Left cardiac atrium (tissue), 4 donors: ENCODE measurements at regions not wholly inside any gene's neighbourhood (a gene's known extent, or its start where the extent isn't known, plus 50 kb on each side); places are given as distances from the start of the nearest gene placed in this dataset.

Source experiments
- ATAC-seq, 2 donors: fragments of 200-7000 bp; cut with Tn5 transposase; one replicate each; pipeline ENCODE4 v1.9.1; 2020; ENCODE audit warnings: mild to moderate bottlenecking in 2 of 2, moderate library complexity in 2 of 2
- DNase-seq: peaks from one replicate; pipeline ENCODE4 v3.0.0-alpha.2; 2020
- intact Hi-C, 2 donors: fragments of 100-400 bp; cut with DNase I; formaldehyde crosslinking; loops; one replicate each; pipeline versions ENCODE4 v1.14.1 to v1.15.1; 2022 to 2023
- donor health status: DM: no; HTN: yes; CAD: no.
- donor health status: DM: no; HTN: yes; CAD: no; lungs with severe emphysema.
- donor health status: DM: yes; HTN: yes; CAD: no.
- donor health status: Dilated cardiomyopathy.

DNA sequence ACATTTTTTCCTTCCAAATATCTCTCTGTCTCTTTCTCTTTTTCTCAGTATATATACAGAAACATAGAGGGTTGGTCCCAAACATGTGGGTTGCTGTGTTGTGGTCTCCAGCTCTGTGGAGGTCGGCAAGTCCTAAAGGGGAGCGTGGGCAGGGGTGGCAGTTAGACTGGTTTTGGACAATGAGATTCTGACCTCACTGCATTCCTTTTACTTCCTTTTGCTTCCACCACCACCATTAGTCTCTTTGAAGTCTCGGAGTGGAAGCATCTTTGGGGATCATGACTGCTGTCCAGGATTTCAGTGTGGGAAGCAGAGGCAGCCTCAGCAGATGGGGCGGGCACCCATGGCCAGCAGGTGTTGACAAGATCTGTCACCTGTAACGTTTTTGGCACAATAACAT is 1091.8 kb downstream of the RAPGEF2 start:
- ATAC-seq = no peak
- intact Hi-C loops = no loop called here
- no peak for DNase-seq

DNA sequence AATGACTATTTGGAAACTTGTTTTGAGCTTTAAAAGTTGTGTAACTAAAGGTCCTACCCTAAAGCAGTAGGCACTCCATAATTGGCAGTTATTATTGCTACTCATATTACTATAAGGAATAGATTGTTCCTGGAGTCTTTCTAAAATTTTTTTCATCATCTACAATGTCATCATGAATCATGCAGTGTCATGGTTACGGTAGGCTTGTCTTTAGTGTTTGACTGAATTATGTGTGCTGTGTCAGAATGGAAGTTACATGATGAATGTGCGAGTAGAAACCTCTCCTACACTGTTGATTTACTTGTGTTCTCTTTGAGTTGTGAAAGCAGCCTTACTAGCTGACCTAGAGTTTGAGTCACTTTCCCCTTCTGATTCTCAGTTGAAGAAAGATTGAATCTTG is 1099.9 kb downstream of the RAPGEF2 start:
- ATAC-seq = no peak
- intact Hi-C loops = no loop called here
- DNase-seq = no peak

DNA sequence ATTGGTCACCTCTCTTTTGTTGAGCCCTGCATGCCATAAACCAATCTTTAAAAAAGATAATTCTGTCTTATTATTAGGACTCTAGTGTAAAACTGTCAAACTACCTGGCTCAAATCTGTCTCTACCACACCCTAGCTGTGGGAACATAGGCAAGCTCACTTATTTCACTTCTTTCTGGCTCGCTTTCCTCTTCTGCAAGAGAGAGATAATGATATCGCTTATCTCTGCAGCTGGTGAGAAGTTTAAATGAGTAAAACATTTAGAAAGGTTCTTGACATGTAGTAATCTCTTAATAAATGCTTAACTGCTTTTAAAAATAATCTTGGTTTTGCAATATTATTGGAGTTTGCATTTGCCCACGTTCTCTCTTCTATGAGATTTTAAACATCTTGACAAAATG is 1109.2 kb downstream of the RAPGEF2 start:
- intact Hi-C loops = no loop called here
- DNase-seq (no peak), ATAC-seq (peak in 1 of 2 donors; percentile 79)

DNA sequence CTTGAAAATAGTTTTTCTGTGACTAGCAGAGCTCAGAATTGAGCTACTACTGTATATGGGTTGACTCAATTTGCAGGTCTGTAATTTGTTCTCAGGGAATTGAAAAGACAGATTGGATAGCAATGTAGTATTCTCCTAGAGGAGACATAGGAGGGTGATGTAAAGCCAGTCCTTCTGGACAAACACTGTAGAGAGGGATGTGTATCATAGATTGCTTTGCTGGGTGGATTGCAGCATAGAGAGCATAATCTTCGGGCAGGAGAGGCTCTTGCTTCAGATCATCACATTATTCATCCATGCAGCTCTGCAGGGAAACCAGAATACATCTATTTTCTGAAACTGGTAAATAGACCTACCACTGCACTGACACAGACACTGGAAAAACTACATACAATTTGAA is 1110.5 kb downstream of the RAPGEF2 start:
- DNase-seq = no peak
- intact Hi-C loops = no loop called here
- peak in 1 of 2 donors; percentile 50 for ATAC-seq

DNA sequence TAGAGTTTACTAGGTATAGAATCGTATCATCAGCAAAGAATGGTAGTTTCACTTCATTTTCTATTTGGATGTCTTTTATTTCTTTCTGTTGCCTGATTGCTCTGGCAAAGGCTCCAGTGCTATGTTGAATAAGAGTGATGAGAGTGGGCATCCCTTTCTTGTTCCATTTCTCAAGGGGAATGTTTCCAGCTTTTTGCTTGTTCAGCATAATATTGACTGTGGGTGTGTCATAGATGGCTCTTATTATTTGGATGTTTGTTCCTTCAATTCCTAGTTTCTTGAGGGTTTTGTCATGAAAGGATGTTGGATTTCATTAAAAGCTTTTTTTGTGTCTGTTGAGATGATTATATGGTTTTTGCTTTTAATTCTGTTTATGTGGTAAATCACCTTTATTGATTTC is 1114.5 kb downstream of the RAPGEF2 start:
- DNase-seq = no peak
- intact Hi-C loops = no loop called here
- ATAC-seq = no peak

DNA sequence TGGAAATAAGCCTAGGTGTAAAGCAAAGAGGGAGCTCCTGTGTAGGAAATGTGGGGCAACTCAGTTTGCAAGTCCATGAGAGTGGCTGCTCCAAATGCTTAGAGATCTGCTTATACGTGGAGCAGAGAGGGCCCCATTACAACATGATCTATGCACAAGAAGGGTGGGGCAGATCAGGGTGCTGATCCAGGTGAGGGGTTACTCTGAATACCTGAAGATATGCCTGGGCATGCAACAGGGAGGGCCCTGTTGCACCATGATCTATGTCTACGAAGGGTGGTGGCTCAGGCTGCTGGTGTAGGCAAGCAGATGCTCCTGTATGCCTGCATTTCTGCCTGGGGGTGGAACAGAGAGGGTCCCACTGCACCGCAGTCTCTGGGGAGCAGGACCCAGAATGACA is 1121.2 kb downstream of the RAPGEF2 start:
- DNase-seq (no peak), ATAC-seq (no peak)
- intact Hi-C loops = no loop called here

DNA sequence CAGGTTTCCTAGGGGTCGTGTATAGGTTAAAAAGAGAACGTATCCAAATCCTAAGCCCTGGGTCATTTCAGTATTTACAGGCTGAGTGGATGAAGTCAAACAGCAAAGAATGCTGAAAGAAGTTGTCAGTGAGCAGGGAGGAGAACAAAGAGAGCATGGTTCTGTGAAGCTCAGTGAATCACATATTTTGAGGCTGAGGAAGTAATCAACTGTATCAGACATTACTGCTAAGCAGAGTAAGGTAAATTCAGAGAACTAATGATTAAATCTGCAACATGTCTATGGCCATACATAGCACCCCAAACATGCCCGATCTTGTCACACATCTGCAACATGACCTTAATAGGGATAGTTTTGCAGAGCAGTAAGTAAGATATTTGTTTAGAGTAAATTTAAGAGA is 1130.3 kb downstream of the RAPGEF2 start:
- ATAC-seq = no peak
- intact Hi-C loops = no loop called here

DNA sequence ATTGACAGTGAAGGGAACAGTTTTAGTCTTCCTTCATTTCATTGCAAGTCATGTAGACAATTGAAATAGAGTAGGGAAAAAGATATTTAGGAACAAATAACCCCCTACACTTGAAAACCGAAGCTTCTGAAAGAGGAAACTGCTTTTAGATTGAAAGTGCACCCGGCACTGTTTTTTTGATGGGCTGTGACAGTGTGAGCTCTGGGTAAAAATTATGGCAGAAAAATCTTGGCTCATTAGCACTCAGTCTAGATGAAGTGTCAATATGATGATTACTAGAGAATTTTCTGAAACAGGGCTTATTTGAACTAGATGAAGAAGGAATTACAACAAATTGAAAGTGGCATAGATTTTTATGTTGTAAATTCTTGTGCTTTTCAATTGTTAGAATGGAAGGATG is 1132.4 kb downstream of the RAPGEF2 start:
- ATAC-seq = no peak
- DNase-seq = no peak
- intact Hi-C loops = no loop called here

More for the DNA sequence above, 1130.3 kb downstream of the RAPGEF2 start:
- no peak for DNase-seq

DNA sequence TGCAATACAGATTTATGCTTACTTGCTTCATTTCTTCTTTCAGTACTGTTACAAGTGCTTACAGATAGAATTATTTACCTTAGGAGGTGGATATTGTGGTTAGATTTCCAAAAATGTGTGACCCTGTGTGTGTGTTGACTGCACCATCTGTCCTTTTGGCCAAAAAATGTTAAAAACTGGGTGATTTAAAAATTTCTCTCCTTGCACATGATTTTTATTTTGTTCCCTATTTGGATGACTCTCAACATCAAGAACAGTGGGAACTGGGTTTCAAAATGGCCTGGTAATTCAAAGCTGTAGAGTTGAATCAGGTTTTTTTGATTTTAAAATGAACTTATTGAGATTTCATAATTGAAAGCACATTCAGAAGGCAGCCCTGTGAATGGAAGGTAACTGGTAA is 1132.9 kb downstream of the RAPGEF2 start:
- ATAC-seq = no peak
- DNase-seq = no peak
- intact Hi-C loops = no loop called here

DNA sequence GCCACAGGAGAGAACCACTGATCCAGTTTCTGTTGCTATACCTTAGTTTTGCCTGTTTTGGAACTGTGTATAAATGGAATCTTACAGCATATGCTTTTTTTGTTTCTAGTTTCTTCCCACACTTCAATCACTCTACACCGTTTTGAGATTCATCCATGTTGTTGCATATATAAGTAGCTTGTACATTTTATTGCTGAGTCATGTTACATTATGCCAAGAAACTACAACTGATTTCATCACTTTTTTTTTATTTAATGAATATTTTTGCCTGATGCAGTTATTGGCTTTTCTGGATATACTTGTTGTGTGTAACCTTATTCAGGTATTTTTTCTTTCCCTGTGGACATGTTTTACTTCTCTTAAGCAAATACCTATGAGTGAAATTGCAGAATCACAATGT is 1135.9 kb downstream of the RAPGEF2 start:
- ATAC-seq (no peak), DNase-seq (no peak)
- intact Hi-C loops = no loop called here

DNA sequence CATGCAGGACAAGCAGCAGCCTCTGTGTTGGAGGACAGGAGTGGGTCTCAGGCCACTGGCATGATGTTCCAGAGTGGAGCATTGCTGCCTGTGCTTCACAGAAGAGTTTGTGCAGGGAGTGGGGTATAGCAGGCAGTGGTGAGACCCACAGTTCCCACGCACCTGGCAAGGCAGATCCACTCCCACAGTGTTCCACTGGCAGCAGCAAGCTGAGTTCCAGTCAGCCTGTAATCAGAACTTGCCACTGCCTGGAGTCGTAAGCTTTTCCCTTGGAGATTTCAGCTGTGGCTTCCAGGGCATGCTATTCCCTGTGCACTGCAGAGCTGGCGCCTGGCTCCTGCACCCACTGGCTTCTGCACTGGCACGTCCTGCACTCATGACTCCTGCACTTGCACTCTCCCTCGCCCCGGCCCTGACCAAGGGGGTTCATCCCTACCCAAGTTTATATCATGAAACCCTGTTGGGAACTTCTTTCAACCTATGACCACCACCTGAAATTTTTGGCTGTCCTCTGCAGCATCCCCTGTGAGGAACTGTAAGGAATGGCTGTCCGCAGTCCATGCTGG is 1144.3 kb downstream of the RAPGEF2 start:
- no peak for ATAC-seq
- DNase-seq = no peak
- intact Hi-C loops = no loop called here

DNA sequence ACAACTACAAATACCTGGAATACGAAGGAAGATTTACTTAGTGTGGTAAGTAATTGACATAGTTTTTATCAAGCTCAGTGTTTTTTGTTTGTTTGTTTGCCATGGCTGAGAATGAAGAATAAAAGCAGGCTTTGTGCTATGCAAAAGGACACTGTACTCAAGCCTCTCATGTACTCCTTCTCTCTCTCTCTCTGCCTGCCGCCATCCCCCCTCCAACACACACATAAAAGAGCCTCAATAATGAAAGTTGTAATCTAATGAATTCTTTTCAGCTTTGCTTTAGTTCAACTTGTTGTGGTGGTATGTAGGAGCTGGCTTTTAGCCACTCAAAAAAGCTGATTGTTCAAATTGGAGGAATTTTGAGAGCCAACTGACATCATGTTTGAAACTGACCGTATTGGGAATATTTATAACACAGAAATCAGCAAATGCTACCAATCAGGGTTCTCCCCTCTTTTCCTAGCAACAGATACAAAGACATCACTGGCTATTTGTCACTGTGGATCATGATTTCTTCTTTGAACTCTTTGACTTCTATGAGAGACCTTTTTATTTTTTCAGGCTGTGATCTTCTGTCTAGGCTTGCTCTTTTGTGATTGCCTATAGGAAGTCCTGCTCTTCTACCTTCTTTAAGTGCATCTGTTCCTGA is 1148.8 kb downstream of the RAPGEF2 start:
- intact Hi-C loops = no loop called here
- DNase-seq (no peak), ATAC-seq (no peak)

DNA sequence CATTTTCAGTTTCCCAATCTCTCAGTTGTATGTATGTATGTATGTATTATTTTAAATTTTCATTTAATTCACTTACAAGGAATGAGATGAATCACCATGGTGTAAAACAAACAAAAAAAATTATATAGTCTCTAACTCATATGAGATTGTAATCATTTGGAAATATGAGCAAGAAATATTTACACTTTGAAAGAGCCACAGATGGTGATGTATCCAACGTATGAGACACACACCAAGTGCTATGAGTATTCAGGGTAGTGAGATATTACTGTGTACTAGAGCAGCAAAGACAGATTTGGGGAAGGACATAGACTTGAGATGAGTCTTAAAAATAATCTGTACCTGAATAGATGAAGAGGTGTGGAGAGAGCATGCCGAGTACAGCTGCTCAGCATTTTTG is 1154.4 kb downstream of the RAPGEF2 start:
- intact Hi-C loops = no loop called here
- DNase-seq (no peak), ATAC-seq (no peak)

DNA sequence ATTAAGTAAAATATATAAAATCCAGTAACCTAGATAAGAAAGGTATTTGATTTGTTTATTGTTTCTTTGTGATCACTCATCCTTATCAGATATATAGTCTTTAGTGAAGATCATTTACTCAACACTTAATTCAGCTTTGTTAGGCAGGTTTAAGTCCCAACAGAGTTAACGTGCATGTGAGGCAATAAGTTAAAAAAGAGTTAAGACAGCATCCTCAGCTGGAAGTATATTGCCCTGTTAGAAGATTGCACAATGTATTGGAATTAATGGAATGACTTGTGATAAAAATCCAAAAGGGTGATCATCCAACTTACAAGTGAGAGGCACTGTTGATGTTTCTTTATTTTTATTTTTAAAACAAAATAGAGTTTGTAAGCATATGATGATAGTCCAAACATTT is 1162.1 kb downstream of the RAPGEF2 start:
- intact Hi-C loops = no loop called here
- ATAC-seq (no peak), DNase-seq (no peak)

DNA sequence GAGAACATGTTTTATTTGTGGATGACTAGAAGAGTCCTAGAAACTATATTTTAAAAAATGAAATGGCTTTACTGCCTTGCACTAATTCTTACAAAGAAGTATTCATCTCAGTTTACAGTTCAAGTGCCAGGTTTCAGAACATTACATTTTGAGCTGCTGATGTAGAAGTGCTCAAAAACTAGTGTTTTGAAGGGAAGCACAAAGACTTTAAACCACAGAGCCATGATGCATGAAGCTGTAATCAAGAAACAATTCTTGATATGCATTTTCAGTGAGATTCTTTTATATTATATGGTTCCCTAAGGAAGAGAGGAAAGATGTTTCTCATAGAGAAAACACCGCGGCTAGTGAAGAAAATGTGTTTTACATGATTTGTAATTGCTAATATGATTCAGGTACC is 1163.0 kb downstream of the RAPGEF2 start:
- intact Hi-C loops = no loop called here
- ATAC-seq (no peak), DNase-seq (no peak)

DNA sequence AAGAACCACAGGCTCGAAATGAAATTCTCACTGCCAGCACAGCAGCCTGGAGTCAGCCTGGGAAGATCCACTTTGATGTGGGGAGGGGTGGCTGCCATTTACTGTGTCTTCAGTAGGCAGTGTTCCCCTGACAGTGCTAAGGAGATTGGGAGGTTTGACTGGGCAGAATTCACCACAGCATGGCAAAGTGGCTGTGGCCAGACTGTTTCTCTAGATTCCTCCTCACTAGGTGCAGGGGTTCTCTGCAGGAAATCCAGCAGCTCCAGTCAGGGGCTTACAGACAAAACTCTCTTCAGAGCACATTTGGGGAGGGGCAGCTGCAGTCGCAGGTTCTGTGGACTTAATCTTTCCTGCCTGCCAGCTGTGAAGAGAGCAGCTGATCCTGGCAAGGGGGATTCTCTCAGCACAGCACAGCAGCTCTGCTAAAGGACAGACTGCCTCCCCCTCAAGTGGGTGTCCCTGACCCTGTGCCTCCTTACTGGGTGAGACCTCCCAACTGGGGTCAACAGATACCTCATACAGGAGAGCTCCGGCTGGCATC is 1174.0 kb downstream of the RAPGEF2 start:
- no peak for DNase-seq
- ATAC-seq = no peak
- intact Hi-C loops = no loop called here

DNA sequence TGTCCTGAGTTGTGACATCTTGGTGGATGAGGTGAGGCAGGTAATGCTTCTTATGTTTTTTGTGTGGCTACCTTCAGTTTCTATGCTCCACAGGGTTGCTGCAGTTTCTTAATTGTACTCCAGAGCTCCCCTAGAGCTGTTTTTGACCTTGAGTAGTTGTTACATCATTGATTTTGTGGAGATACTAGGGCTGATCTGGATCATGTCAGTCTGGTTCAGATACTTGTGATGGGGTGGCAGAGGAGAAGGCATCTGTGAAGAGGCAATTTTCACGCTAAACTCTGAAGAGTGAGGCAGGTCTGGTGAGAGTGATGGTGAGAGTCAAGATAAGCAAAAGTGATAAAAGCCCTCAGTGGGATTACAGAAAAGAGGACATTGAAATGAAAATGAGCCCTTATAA is 1180.2 kb downstream of the RAPGEF2 start:
- intact Hi-C loops = no loop called here
- ATAC-seq = no peak
- DNase-seq = no peak

DNA sequence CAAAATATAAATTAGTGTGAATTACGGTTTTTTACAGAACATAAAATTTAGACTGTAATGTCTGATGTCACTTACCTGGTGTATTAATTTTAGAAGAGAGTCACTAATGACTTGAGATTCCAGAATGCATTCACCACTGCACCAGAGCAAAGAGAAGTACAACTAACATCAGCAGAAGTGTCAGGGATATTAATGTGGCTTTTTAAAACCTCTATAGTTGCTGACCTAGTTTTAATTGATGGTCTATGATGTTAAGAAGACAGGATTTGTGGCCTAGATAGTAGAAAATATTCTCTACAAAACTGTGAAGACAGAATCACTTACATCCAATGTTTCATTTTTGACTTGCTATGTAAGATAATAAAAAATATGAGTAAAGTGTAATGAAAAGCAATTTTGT is 1181.6 kb downstream of the RAPGEF2 start:
- no peak for DNase-seq
- intact Hi-C loops = no loop called here
- no peak for ATAC-seq

DNA sequence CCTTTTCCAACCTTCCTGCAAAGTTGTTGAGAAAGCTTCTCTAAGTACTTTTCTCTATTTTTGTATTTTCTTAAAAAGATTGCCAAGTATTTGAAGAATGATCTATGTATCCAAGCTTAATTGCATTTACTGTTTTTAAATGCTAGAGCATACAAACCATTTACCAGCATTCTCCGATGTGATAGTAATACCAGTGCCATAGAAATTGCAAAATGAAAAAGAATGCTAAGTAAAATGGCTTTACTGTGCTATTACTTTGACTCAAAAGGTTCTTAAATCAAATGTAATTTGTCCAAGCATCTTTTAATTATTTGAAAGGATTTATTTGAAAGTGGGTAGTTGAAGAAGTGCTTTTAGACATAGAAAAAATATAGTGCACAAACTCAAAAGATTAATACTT is 1183.2 kb downstream of the RAPGEF2 start:
- DNase-seq (no peak), ATAC-seq (no peak)
- intact Hi-C loops = no loop called here

DNA sequence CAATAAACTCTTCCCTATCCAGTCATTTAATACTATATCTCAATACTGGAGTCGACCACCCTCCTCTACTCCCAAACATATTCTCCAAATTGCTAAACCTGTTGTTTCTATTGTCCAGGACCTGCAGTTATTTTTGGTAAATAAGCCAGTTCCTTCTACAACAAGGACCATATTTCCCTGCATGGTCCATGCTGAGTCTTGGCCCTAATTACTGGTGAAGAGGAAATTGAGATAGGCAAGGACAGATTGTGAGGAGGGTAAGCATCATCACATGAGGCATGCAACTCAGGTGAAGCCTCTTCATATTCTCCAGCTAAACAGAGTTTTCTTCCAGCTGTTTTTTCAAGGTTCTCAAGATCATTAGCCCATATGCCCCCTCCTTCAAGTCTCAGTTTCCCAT is 1193.6 kb downstream of the RAPGEF2 start:
- ATAC-seq = no peak
- no peak for DNase-seq
- intact Hi-C loops = no loop called here

DNA sequence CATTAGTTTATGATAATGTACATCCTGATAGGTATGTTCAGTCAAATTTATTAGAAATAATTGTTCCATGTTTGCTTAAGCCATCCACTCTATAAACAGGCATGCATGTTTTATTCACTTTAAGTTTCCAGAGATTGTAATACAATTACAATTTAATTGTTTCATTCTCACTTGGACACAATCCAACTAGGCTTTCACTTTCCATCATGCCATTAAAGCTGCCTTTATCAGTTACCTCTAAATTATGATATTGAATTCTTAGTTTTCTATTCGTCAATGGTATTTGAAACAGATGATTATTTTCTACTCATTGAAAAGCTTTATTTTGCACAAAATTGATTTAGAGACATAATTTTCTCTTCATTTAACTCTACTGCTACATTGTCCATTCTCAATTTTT is 1196.3 kb downstream of the RAPGEF2 start:
- ATAC-seq (no peak), DNase-seq (no peak)
- intact Hi-C loops = no loop called here
